ENCODE measurements at regions not wholly inside any gene's neighbourhood (a gene's known extent, or its start where the extent isn't known, plus 50 kb on each side); places are given as distances from the start of the nearest gene placed in this dataset.

- TF ChIP-seq CHD7 (IDR thresholded peaks at IDR 0.05; ENCODE audit: insufficient replicate concordance, low read length), result no peak
- no peak for TF ChIP-seq MAX (IDR thresholded peaks at IDR 0.05)
- no peak for TF ChIP-seq RFX5 (IDR thresholded peaks at IDR 0.05; ENCODE audit: borderline replicate concordance, low read depth, low read length)
- no peak for TF ChIP-seq NANOG (IDR thresholded peaks at IDR 0.05; ENCODE audit: insufficient read depth, low read depth, low read length, poor library complexity, severe bottlenecking)
- TF ChIP-seq RXRA (IDR thresholded peaks at IDR 0.05; ENCODE audit: insufficient read depth, low read depth, low read length), result no peak
- TF ChIP-seq SAP30 (IDR thresholded peaks at IDR 0.05; ENCODE audit: insufficient read depth, insufficient replicate concordance, low read length), result no peak
- no peak for TF ChIP-seq EGR1 (IDR thresholded peaks at IDR 0.05; ENCODE audit: borderline replicate concordance, low read depth, low read length)
Measured at GRCh38 chr5:30663536-30663935, 530.0 kb upstream of the CDH6 start (continued).

Measured in H1 (cell line).